Cardiac fibroblast (primary cell): ENCODE measurements at regions not wholly inside any gene's neighbourhood (a gene's known extent, or its start where the extent isn't known, plus 50 kb on each side); places are given as distances from the start of the nearest gene placed in this dataset.
"Not testable (repeated sequence)": the region's sequence is repeated elsewhere in the genome, so short reads cannot be mapped to it uniquely, and the experiment has no call there.

ENCODE experiments used
- DNase-seq, 2 donors: peaks; one replicate each; pipeline versions ENCODE4 v3.0.0 to v3.0.0-alpha.2; 2010; ENCODE audit warnings: low read depth in 2 of 2
- H3K4me3 ChIP-seq, 2 donors: replicated peaks in 1 of 2; 1 replicate in 1 of 2; 2 replicates in 1 of 2; pipeline ENCODE4 v1.5.1; 2011; ENCODE audit warnings: low read depth in 2 of 2, low read length in 2 of 2, mild to moderate bottlenecking in 2 of 2, moderate library complexity in 1 of 2
- CTCF ChIP-seq: IDR thresholded peaks from one replicate; pipeline ENCODE4 v1.5.1; 2011; ENCODE audit warnings: low read depth, mild to moderate bottlenecking, low read length, inconsistent platforms

- DNase-seq: no peak
- no peak for TF ChIP-seq CTCF
- H3K4me3 ChIP-seq: no peak overlapping the region
Measured at GRCh38 chr1:233722212-233722979, 108.5 kb downstream of the KCNK1 start.

- TF ChIP-seq CTCF: no peak
- H3K4me3 ChIP-seq: no peak overlapping the region
- no peak for DNase-seq
Measured at GRCh38 chr1:233723387-233723786, 109.5 kb downstream of the KCNK1 start.

- H3K4me3 ChIP-seq: not testable (repeated sequence)
Measured at GRCh38 chr1:233724131-233724631, 110.3 kb downstream of the KCNK1 start.

GRCh38 chr1:233725423-233725822 lies 111.5 kb downstream of the KCNK1 start:
- no peak for DNase-seq
- no peak overlapping the region for H3K4me3 ChIP-seq
- no peak for TF ChIP-seq CTCF

More at GRCh38 chr1:233724131-233724631, 110.3 kb downstream of the KCNK1 start:
- not testable (repeated sequence) for DNase-seq

- TF ChIP-seq CTCF: no peak
- H3K4me3 ChIP-seq: no peak overlapping the region
- DNase-seq: no peak
Measured at GRCh38 chr1:233728721-233729120, 114.8 kb downstream of the KCNK1 start.

GRCh38 chr1:233730380-233730779 lies 116.5 kb downstream of the KCNK1 start:
- no peak for TF ChIP-seq CTCF
- DNase-seq: no peak
- no peak overlapping the region for H3K4me3 ChIP-seq

- DNase-seq: no peak
- no peak for TF ChIP-seq CTCF
- no peak overlapping the region for H3K4me3 ChIP-seq
Measured at GRCh38 chr1:233730809-233731208, 116.9 kb downstream of the KCNK1 start.
